ENCODE measurements at regions not wholly inside any gene's neighbourhood (a gene's known extent, or its start where the extent isn't known, plus 50 kb on each side); places are given as distances from the start of the nearest gene placed in this dataset.

DNA sequence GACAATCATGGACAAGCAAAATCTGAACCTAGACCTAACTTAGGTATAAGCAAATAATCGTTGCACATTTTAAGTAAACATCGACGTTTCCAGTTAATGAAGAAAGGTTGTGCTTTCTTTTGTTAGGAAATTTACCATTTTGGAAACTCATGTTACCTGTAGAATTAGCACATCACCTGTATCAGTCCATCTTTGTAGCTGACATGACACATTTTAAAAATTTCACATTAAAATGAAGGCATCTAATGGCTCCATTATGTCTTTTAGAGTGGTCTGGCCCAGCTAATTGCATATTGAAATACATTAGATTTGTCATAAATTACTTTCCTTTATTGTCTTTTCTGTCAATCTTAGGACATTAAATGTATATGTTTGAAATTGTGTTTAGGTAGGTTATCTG lies 119.0 kb upstream of the MGAT5 start:
- TF ChIP-seq POLR2A (IDR thresholded peaks at IDR 0.05; ENCODE audit: low read depth, low read length), result no peak
- TF ChIP-seq, protein P1, sequence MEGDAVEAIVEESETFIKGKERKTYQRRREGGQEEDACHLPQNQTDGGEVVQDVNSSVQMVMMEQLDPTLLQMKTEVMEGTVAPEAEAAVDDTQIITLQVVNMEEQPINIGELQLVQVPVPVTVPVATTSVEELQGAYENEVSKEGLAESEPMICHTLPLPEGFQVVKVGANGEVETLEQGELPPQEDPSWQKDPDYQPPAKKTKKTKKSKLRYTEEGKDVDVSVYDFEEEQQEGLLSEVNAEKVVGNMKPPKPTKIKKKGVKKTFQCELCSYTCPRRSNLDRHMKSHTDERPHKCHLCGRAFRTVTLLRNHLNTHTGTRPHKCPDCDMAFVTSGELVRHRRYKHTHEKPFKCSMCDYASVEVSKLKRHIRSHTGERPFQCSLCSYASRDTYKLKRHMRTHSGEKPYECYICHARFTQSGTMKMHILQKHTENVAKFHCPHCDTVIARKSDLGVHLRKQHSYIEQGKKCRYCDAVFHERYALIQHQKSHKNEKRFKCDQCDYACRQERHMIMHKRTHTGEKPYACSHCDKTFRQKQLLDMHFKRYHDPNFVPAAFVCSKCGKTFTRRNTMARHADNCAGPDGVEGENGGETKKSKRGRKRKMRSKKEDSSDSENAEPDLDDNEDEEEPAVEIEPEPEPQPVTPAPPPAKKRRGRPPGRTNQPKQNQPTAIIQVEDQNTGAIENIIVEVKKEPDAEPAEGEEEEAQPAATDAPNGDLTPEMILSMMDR (IDR thresholded peaks at IDR 0.05 in 2 of 3, conservative IDR thresholded peaks at IDR 0.05 in 1 of 3; ENCODE audit: control insufficient read depth in 2 of 3, extremely low read depth in 1 of 3, insufficient read depth in 1 of 3, low read depth in 3 of 3, low read length in 3 of 3), result no peak
- TF ChIP-seq HDGF (IDR thresholded peaks at IDR 0.05), result no peak
- TF ChIP-seq, protein P2, sequence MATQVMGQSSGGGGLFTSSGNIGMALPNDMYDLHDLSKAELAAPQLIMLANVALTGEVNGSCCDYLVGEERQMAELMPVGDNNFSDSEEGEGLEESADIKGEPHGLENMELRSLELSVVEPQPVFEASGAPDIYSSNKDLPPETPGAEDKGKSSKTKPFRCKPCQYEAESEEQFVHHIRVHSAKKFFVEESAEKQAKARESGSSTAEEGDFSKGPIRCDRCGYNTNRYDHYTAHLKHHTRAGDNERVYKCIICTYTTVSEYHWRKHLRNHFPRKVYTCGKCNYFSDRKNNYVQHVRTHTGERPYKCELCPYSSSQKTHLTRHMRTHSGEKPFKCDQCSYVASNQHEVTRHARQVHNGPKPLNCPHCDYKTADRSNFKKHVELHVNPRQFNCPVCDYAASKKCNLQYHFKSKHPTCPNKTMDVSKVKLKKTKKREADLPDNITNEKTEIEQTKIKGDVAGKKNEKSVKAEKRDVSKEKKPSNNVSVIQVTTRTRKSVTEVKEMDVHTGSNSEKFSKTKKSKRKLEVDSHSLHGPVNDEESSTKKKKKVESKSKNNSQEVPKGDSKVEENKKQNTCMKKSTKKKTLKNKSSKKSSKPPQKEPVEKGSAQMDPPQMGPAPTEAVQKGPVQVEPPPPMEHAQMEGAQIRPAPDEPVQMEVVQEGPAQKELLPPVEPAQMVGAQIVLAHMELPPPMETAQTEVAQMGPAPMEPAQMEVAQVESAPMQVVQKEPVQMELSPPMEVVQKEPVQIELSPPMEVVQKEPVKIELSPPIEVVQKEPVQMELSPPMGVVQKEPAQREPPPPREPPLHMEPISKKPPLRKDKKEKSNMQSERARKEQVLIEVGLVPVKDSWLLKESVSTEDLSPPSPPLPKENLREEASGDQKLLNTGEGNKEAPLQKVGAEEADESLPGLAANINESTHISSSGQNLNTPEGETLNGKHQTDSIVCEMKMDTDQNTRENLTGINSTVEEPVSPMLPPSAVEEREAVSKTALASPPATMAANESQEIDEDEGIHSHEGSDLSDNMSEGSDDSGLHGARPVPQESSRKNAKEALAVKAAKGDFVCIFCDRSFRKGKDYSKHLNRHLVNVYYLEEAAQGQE (IDR thresholded peaks at IDR 0.05; ENCODE audit: low read depth, low read length), result no peak
- TF ChIP-seq ZSCAN29 (IDR thresholded peaks at IDR 0.05), result no peak
- TF ChIP-seq NFYA (IDR thresholded peaks at IDR 0.05; ENCODE audit: borderline replicate concordance, low read depth, low read length), result no peak
- no peak for TF ChIP-seq RCOR1 (conservative IDR thresholded peaks at IDR 0.05; ENCODE audit: low read depth, low read length)
- TF ChIP-seq CHD4 (IDR thresholded peaks at IDR 0.05), result no peak
- TF ChIP-seq POLR2AphosphoS5 (IDR thresholded peaks at IDR 0.05; ENCODE audit: low read length), result no peak
- TF ChIP-seq, protein P3, sequence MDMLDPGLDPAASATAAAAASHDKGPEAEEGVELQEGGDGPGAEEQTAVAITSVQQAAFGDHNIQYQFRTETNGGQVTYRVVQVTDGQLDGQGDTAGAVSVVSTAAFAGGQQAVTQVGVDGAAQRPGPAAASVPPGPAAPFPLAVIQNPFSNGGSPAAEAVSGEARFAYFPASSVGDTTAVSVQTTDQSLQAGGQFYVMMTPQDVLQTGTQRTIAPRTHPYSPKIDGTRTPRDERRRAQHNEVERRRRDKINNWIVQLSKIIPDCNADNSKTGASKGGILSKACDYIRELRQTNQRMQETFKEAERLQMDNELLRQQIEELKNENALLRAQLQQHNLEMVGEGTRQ (IDR thresholded peaks at IDR 0.05; ENCODE audit: borderline replicate concordance, low read depth, low read length), result no peak
- TF ChIP-seq CBX3 (IDR thresholded peaks at IDR 0.05; ENCODE audit: borderline replicate concordance, low read depth), result no peak
- no peak for TF ChIP-seq EZH2 (IDR thresholded peaks at IDR 0.05; ENCODE audit: borderline replicate concordance, control insufficient read depth, low read depth, low read length)

Measured in GM12878 (cell line).